ENCODE measurements at regions not wholly inside any gene's neighbourhood (a gene's known extent, or its start where the extent isn't known, plus 50 kb on each side); places are given as distances from the start of the nearest gene placed in this dataset.

DNA sequence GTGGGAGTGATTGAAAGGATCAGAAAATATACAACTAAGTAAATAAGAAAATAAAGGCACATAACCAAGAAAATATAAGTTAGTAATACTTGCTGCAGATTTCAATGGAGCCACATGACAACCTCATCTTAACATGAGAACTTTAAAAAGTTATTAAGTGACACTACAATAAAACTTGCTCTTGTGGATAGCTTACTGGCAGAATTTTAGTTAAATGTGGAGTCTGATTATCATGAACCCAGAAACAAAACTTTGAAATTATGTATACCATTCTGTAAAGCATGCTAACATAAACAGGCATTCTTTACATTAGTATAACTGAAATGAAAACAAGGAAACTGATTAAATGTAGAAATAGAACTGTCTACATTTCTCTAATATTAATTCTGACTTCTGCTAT is 220.9 kb downstream of the RFPL4B start:
- peaks cover 6% of the 10 kb centered on the region for H3K4me1 ChIP-seq
- TF ChIP-seq, protein P1, sequence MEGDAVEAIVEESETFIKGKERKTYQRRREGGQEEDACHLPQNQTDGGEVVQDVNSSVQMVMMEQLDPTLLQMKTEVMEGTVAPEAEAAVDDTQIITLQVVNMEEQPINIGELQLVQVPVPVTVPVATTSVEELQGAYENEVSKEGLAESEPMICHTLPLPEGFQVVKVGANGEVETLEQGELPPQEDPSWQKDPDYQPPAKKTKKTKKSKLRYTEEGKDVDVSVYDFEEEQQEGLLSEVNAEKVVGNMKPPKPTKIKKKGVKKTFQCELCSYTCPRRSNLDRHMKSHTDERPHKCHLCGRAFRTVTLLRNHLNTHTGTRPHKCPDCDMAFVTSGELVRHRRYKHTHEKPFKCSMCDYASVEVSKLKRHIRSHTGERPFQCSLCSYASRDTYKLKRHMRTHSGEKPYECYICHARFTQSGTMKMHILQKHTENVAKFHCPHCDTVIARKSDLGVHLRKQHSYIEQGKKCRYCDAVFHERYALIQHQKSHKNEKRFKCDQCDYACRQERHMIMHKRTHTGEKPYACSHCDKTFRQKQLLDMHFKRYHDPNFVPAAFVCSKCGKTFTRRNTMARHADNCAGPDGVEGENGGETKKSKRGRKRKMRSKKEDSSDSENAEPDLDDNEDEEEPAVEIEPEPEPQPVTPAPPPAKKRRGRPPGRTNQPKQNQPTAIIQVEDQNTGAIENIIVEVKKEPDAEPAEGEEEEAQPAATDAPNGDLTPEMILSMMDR (IDR thresholded peaks at IDR 0.05; ENCODE audit: borderline replicate concordance): no peak
- H3K4me3 ChIP-seq: no peak overlapping the region
- H3K27ac ChIP-seq (replicated peaks): no peak overlapping the region
- no peaks in the 10 kb centered on the region for H3K27me3 ChIP-seq (ENCODE audit: low read depth)
- intact Hi-C loops (cut with micrococcal nuclease): no loop called here
- no peaks in the 10 kb centered on the region for H3K36me3 ChIP-seq
- no peak for DNase-seq
- no peaks in the 10 kb centered on the region for H3K9me3 ChIP-seq (replicated peaks)

DNA sequence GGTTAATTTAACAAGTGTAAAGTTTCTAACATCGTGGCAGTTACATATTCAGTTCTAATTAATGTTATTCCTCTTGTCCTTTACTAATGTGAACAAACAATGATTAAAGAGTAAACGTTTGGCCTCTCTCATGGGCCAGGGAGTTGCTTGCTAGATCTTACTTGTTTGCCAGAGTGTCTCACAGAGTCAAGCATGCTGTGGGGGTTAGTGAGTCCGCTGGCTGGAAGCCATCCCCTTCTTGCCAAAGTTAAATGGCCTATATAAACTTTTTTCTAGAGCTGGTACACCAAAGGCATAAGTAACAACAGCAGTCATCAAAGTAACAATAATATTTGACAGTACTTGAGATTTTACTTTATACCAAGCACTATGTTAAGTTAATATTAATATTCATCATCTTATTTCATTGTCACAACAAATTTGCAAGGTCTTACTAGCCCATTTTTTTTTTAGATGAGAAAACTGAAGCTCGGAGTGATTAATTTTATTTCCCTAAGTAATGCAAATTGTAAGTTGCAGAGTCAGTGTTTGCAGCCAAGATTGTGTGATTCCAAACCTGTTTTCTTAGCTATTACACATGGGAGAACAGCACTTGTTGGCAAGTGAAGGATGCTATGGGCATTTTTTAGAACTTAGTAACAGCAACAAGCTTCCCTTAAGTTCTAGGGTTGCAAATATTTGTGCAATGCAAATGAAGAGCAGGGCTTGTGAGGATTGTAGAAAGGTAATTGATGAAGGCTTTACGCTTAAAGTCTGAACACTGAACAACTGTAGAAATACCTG is 224.5 kb downstream of the RFPL4B start:
- TF ChIP-seq, protein P1 (IDR thresholded peaks at IDR 0.05; ENCODE audit: borderline replicate concordance): no peak
- H3K4me1 ChIP-seq: no peaks in the 10 kb centered on the region
- intact Hi-C loops (cut with micrococcal nuclease): no loop called here
- H3K36me3 ChIP-seq: no peaks in the 10 kb centered on the region
- H3K27ac ChIP-seq (replicated peaks): no peak overlapping the region
- no peak overlapping the region for H3K4me3 ChIP-seq
- DNase-seq: peak; percentile 21
- H3K9me3 ChIP-seq (replicated peaks): no peaks in the 10 kb centered on the region
- no peaks in the 10 kb centered on the region for H3K27me3 ChIP-seq (ENCODE audit: low read depth)

DNA sequence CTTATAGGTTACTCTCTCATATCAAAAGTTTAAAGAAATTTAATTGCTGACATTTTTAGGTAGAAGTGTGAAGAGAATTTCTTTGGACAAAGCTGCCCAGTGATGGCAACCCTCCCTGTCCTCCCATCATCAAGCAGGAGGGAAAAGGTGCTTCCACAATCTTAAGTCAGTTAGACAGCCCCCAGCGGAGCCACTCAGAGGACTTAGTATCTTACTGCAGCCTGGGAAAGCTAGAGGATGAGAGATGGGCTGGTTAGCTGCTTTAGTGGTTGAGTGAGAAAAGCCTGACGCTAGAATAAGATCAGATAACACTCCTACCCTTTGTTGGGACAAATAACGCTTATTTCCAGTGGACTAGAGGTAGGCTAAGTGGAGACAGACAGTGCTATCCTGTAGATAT is 227.1 kb downstream of the RFPL4B start:
- TF ChIP-seq, protein P1 (IDR thresholded peaks at IDR 0.05; ENCODE audit: borderline replicate concordance): no peak

DNA sequence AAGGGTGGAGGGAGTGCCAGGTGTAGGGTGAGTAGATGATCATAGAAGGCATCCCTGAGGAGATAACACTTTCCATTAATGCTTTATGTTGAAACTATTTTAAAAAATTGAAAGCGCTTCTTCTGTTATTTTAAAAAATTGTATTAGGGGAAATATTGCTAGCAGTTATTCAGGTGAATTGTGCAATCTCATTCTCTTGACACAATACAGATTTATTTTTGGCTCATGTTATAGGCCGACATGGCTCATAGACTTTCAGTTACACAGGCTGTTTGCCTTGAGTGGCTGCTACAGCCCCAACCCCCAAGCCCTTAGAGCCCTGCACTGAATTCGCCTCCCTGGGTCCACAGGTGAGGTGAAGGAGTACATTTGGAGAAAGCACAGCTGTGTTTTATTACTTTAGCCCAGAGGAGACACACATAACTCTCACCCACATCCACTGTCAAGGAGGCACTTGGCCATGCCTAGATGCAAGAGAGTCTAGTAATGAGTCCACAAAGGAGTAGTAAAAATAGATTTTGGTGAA is 228.2 kb downstream of the RFPL4B start:
- TF ChIP-seq, protein P1 (IDR thresholded peaks at IDR 0.05; ENCODE audit: borderline replicate concordance): no peak
- intact Hi-C loops (cut with micrococcal nuclease): no loop called here
- no peak for DNase-seq

More for the DNA sequence above, 227.1 kb downstream of the RFPL4B start:
- no peak overlapping the region for H3K27ac ChIP-seq (replicated peaks)
- no peaks in the 10 kb centered on the region for H3K27me3 ChIP-seq (ENCODE audit: low read depth)
- no peak overlapping the region for H3K4me3 ChIP-seq
- H3K4me1 ChIP-seq: no peaks in the 10 kb centered on the region
- no peak for DNase-seq
- H3K36me3 ChIP-seq: no peaks in the 10 kb centered on the region
- intact Hi-C loops (cut with micrococcal nuclease): no loop called here
- no peaks in the 10 kb centered on the region for H3K9me3 ChIP-seq (replicated peaks)

DNA sequence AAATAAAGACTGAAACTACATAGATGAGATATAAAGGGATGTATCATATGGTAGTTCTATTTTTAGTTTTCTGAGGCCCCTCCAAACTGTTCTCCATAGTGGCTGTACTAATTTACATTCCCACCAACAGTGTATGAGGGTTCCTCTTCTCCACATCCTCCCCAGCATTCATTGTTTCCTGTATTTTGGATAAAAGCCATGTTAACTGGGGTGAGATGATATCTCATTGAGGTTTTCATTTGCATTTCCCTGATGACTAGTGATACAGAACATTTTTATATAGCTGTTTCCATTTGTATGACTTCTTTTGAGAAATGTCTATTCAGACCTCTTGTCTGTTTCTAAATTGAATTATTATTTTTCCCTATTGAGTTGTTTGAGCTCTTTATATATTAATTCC is 229.3 kb downstream of the RFPL4B start:
- Histone ChIP-seq H3K4me1 (no peaks in the 10 kb centered on the region), H3K36me3 (no peaks in the 10 kb centered on the region), H3K27ac (replicated peaks) (no peak overlapping the region), H3K4me3 (no peak overlapping the region), H3K27me3 (ENCODE audit: low read depth) (no peaks in the 10 kb centered on the region), H3K9me3 (replicated peaks) (no peaks in the 10 kb centered on the region)
- DNase-seq: no peak
- intact Hi-C loops (cut with micrococcal nuclease): no loop called here
- TF ChIP-seq, protein P1 (IDR thresholded peaks at IDR 0.05; ENCODE audit: borderline replicate concordance): no peak

More for the DNA sequence above, 228.2 kb downstream of the RFPL4B start:
- Histone ChIP-seq H3K27me3 (ENCODE audit: low read depth) (no peaks in the 10 kb centered on the region), H3K4me3 (no peak overlapping the region), H3K36me3 (no peaks in the 10 kb centered on the region), H3K4me1 (no peaks in the 10 kb centered on the region), H3K9me3 (replicated peaks) (no peaks in the 10 kb centered on the region), H3K27ac (replicated peaks) (no peak overlapping the region)

All from left ventricle myocardium inferior (tissue), 1 donor.